ENCODE measurements at regions not wholly inside any gene's neighbourhood (a gene's known extent, or its start where the extent isn't known, plus 50 kb on each side); places are given as distances from the start of the nearest gene placed in this dataset.

- TF ChIP-seq CTCF (IDR thresholded peaks at IDR 0.05; ENCODE audit: borderline replicate concordance, insufficient read depth, low read depth, low read length): no peak
- H3K4me3 ChIP-seq (ENCODE audit: low read depth, low read length): no peak overlapping the region
These were observed 723.9 kb downstream of the PTPRU start for GRCh38 chr1:29960156-29960755.

- H3K4me3 ChIP-seq (ENCODE audit: low read depth, low read length): no peak overlapping the region
- TF ChIP-seq CTCF (IDR thresholded peaks at IDR 0.05; ENCODE audit: borderline replicate concordance, insufficient read depth, low read depth, low read length): no peak
These were observed 723.0 kb downstream of the PTPRU start for GRCh38 chr1:29959356-29959755.

- no peak overlapping the region for H3K4me3 ChIP-seq (ENCODE audit: low read depth, low read length)
- TF ChIP-seq CTCF (IDR thresholded peaks at IDR 0.05; ENCODE audit: borderline replicate concordance, insufficient read depth, low read depth, low read length): no peak
These were observed 721.9 kb downstream of the PTPRU start for GRCh38 chr1:29958271-29958670.

- no peak for TF ChIP-seq CTCF (IDR thresholded peaks at IDR 0.05; ENCODE audit: borderline replicate concordance, insufficient read depth, low read depth, low read length)
These were observed 720.2 kb downstream of the PTPRU start for GRCh38 chr1:29956349-29957030.

GRCh38 chr1:29954591-29954990 lies 718.3 kb downstream of the PTPRU start:
- no peak overlapping the region for H3K4me3 ChIP-seq (ENCODE audit: low read depth, low read length)
- no peak for TF ChIP-seq CTCF (IDR thresholded peaks at IDR 0.05; ENCODE audit: borderline replicate concordance, insufficient read depth, low read depth, low read length)

More at GRCh38 chr1:29956349-29957030, 720.2 kb downstream of the PTPRU start:
- H3K4me3 ChIP-seq (ENCODE audit: low read depth, low read length): no peak overlapping the region

- TF ChIP-seq CTCF (IDR thresholded peaks at IDR 0.05; ENCODE audit: borderline replicate concordance, insufficient read depth, low read depth, low read length): no peak
- H3K4me3 ChIP-seq (ENCODE audit: low read depth, low read length): no peak overlapping the region
These were observed 717.6 kb downstream of the PTPRU start for GRCh38 chr1:29953961-29954360.

- no peak for TF ChIP-seq CTCF (IDR thresholded peaks at IDR 0.05; ENCODE audit: borderline replicate concordance, insufficient read depth, low read depth, low read length)
- H3K4me3 ChIP-seq (ENCODE audit: low read depth, low read length): no peak overlapping the region
These were observed 713.4 kb downstream of the PTPRU start for GRCh38 chr1:29949676-29950075.

Data from GM12875 (cell line).